Hepatocyte (in vitro differentiated cells): ENCODE measurements at regions not wholly inside any gene's neighbourhood (a gene's known extent, or its start where the extent isn't known, plus 50 kb on each side); places are given as distances from the start of the nearest gene placed in this dataset.
"Not testable (repeated sequence)": the region's sequence is repeated elsewhere in the genome, so short reads cannot be mapped to it uniquely, and the experiment has no call there.

ENCODE experiments used
- CTCF ChIP-seq: fragments of 200-600 bp; sonication (generic); IDR thresholded peaks from 2 replicates; pipeline ENCODE4 v1.5.1; 2016; ENCODE audit warnings: antibody characterized with exemption, mild to moderate bottlenecking; ENCODE audit not compliant: poor library complexity
- EZH2phosphoT487 ChIP-seq: fragments of 200-600 bp; sonication (generic); IDR thresholded peaks from one replicate; pipeline ENCODE4 v1.6.1; 2018; ENCODE audit warnings: antibody characterized with exemption, mild to moderate bottlenecking, low read depth, moderate library complexity; ENCODE audit not compliant: unreplicated experiment, severe bottlenecking

- TF ChIP-seq CTCF, EZH2phosphoT487: not testable (repeated sequence)
These were observed 685.4 kb upstream of the ITGA1 start for GRCh38 chr5:52102311-52102710.
